Bronchial epithelial cell (primary cell): ENCODE measurements at regions not wholly inside any gene's neighbourhood (a gene's known extent, or its start where the extent isn't known, plus 50 kb on each side); places are given as distances from the start of the nearest gene placed in this dataset.

Source experiments
- DNase-seq: peaks from one replicate; pipeline ENCODE4 v3.0.0-alpha.2; 2010; ENCODE audit warnings: low read depth
- FAIRE-seq: peaks from 2 replicates; lab custom pipeline; 2011; peaks lifted over from hg19 to GRCh38; lab: Jason Lieb, UNC
- H3K27me3 ChIP-seq: 2 replicates; pipeline ENCODE4 v1.5.1; 2011; ENCODE audit warnings: low read length; ENCODE audit not compliant: control insufficient read depth, insufficient read depth
- H3K36me3 ChIP-seq: 2 replicates; pipeline ENCODE4 v1.5.1; 2011; ENCODE audit warnings: low read length; ENCODE audit not compliant: control insufficient read depth, insufficient read depth
- H3K4me3 ChIP-seq: 2 replicates; pipeline ENCODE4 v1.5.1; 2011; ENCODE audit warnings: mild to moderate bottlenecking, low read depth, low read length, control low read depth
- CTCF ChIP-seq: IDR thresholded peaks from 2 replicates; pipeline ENCODE4 v1.5.1; 2011; ENCODE audit warnings: mild to moderate bottlenecking, moderate library complexity, low read length, control low read depth, inconsistent platforms; ENCODE audit not compliant: insufficient read depth, severe bottlenecking

DNA sequence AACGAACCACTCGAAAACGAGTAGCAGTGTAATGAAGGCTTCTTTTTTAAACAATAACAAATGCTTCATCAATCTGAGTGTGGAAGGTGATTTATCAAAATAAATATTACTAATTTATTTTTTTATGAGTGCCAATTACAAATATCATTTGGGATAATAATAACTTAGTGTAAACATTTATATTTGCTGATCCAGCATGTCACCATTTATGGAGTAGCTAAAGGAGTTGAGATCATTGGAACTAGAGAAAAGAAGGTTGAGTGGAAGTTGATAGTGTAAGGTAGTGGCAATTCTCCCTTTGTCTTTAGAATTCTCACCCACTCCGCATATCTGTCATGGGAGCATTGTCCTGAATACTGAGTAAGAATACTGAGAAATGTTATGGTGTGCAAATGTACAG lies 67.1 kb upstream of the KIF26B start:
- DNase-seq = no peak
- no peak for FAIRE-seq
- no peak overlapping the region for H3K4me3 ChIP-seq
- no peak for TF ChIP-seq CTCF
- H3K27me3 ChIP-seq = no peaks in the 10 kb centered on the region
- no peaks in the 10 kb centered on the region for H3K36me3 ChIP-seq

GRCh38 chr1:245086389-245086969 lies 68.3 kb upstream of the KIF26B start:
- Histone ChIP-seq H3K4me3 (no peak overlapping the region), H3K27me3 (no peaks in the 10 kb centered on the region), H3K36me3 (no peaks in the 10 kb centered on the region)
- FAIRE-seq (no peak), DNase-seq (peak; percentile 84)
- TF ChIP-seq CTCF = no peak

- Histone ChIP-seq H3K36me3 (no peaks in the 10 kb centered on the region), H3K4me3 (no peak overlapping the region), H3K27me3 (no peaks in the 10 kb centered on the region)
- no peak for TF ChIP-seq CTCF
- FAIRE-seq = peak; percentile 75
- DNase-seq = peak; percentile 95
Observed at GRCh38 chr1:245085508-245086095, 69.2 kb upstream of the KIF26B start.

DNA sequence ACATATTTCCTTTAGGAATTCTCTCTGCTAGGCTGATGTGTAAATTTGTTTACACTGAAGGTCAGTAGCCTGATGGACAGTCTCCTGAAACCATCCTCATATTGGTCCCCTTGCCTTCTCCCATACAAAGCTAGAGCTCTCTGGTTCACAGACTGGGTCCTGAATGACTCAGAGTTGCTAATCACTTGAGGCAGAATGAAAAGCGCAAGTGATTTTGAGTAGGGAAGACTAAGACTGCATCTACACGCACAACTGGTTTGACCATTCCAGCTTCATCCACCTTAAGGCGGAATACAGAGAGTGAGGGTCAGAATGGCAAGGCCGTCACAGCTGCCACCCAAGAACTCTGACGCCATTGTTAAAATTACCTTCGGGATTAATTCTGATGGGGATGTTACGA lies 70.2 kb upstream of the KIF26B start:
- peak; percentile 55 for DNase-seq

GRCh38 chr1:245079021-245079609 lies 75.7 kb upstream of the KIF26B start:
- H3K36me3 ChIP-seq = no peaks in the 10 kb centered on the region
- no peaks in the 10 kb centered on the region for H3K27me3 ChIP-seq
- peak; percentile 61 for TF ChIP-seq CTCF
- no peak overlapping the region for H3K4me3 ChIP-seq
- FAIRE-seq (no peak), DNase-seq (peak; percentile 69)

More for the DNA sequence above, 70.2 kb upstream of the KIF26B start:
- no peaks in the 10 kb centered on the region for H3K36me3 ChIP-seq
- TF ChIP-seq CTCF = no peak
- FAIRE-seq = no peak
- no peak overlapping the region for H3K4me3 ChIP-seq
- no peaks in the 10 kb centered on the region for H3K27me3 ChIP-seq

DNA sequence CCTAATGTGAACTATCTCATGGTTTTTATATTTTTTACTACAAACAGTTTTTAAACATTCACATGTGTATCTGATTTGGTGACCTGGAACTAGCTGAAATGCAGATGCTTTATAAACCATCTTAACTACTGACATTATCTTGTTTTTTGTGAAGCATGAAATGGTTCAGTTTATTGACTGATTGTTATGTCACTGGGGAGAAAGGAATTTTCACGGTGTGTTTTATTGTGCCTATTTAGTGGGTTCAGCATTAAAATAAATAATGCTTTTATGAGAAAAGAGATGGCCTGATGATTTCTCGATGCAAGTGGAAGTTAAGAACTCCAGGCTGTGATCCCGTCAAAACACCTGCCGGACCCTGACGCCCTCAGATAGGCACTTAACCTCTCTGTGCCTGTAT lies 79.9 kb upstream of the KIF26B start:
- H3K36me3 ChIP-seq = no peaks in the 10 kb centered on the region
- no peaks in the 10 kb centered on the region for H3K27me3 ChIP-seq
- no peak overlapping the region for H3K4me3 ChIP-seq
- TF ChIP-seq CTCF = no peak
- FAIRE-seq (no peak), DNase-seq (no peak)
